Naive B cell (primary cell): ENCODE measurements at regions not wholly inside any gene's neighbourhood (a gene's known extent, or its start where the extent isn't known, plus 50 kb on each side); places are given as distances from the start of the nearest gene placed in this dataset.
A peak's percentile ranks its signal among the peaks of the same experiment; 100 is the strongest.

Experiments
- ATAC-seq, 2 donors: fragments of 150-1000 bp; cut with Tn5 transposase; 2 replicates each; pipeline ENCODE4 v1.10.0; 2021; ENCODE audit warnings: low read depth in 2 of 2, mild to moderate bottlenecking in 2 of 2, moderate library complexity in 2 of 2
- DNase-seq: peaks from one replicate; pipeline ENCODE4 v3.0.0; 2022
- H3K27ac Mint-ChIP-seq, 6 donors: one replicate each; pipeline ENCODE4 v1.8.0; 2020 to 2022; ENCODE audit warnings: mild to moderate bottlenecking in 6 of 6, mixed read lengths in 6 of 6, moderate library complexity in 5 of 6, inconsistent platforms in 2 of 6
- H3K27me3 Mint-ChIP-seq, 3 donors: one replicate each; pipeline ENCODE4 v1.8.0; 2021 to 2022; ENCODE audit warnings: mixed read lengths in 3 of 3, mild to moderate bottlenecking in 1 of 3
- H3K36me3 Mint-ChIP-seq, 2 donors: one replicate each; pipeline ENCODE4 v1.8.0; 2020 to 2022; ENCODE audit warnings: mixed read lengths in 2 of 2, inconsistent platforms in 1 of 2, mild to moderate bottlenecking in 1 of 2
- H3K4me1 Mint-ChIP-seq, 3 donors: one replicate each; pipeline ENCODE4 v1.8.0; 2020 to 2022; ENCODE audit warnings: mixed read lengths in 3 of 3, inconsistent platforms in 1 of 3, mild to moderate bottlenecking in 1 of 3, moderate library complexity in 1 of 3
- H3K4me3 Mint-ChIP-seq, 8 donors: one replicate each; pipeline ENCODE4 v1.8.0; 2020 to 2022; ENCODE audit warnings: mild to moderate bottlenecking in 8 of 8, mixed read lengths in 8 of 8, moderate library complexity in 8 of 8, inconsistent platforms in 2 of 8
- H3K9me3 Mint-ChIP-seq, 7 donors: one replicate each; pipeline ENCODE4 v1.8.0; 2020 to 2022; ENCODE audit warnings: mixed read lengths in 7 of 7, mild to moderate bottlenecking in 5 of 7, inconsistent platforms in 2 of 7, moderate library complexity in 1 of 7

DNA sequence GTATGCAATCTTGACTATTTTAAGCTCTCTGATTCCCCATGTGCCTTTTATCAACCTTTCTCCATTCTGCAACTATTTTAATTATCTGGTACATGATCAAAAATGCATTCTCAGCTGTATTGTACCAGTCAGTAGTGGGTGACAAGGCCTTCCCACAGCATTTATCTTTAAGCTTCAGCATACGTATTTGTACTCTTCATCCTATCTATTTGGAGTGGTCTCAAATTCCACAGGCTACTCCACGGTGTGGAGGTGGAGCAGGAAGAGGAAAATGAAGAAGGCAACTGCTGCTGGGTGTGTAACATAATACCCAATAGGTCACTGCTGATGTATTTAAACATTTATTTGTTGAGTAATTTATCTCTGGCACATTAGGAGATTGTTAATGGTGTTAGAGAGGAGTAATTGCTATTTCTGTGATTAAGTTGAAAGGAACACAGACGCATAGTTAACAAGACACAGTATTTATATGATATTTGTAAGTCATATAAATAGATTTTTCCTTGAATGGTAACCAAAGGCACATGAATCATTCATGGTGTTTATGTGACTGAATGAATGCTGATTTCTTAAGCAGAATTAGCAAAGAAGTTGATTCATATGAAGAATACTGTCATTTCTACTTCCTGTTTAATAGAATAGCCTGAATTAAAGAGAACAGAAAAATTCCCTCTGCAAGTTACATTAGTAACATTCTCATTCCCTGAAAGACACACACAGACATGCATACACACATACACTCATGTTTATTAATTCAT, 153.8 kb upstream of the NR3C1 start:
- H3K27ac Mint-ChIP-seq: no peak overlapping the region
- no peak for DNase-seq
- peaks cover 0 to 3% (median 0%) of the 10 kb centered on the region in 3 donors for H3K4me1 Mint-ChIP-seq

DNA sequence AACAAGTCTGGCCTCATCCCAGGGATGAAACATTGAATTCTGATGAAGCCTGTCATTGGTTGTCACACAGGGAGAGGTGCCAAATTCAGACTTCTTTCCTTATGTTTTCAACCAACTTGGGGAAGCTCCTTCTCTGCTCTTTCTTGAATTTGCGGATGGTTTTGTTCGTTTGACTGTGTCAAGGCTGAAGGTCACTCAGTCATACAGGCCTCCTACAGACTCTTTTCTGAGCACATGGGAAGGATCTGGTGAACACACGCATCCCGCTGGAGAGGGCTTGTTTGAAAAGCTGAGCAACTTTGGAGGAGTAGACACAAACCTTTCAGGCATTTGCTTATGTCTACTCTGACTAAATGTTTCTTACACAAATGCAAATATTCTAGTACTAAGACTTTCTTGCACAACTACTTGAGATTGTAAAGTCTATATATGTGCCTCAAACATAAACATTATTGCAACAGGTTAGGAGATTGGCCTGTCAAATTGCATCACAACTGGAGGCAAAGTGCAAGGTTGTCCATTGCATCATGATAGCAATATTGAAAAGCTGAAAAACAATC, 151.5 kb upstream of the NR3C1 start:
- Mint-ChIP-seq H3K36me3 (no peaks in the 10 kb centered on the region), H3K4me3 (no peak overlapping the region), H3K27me3 (peaks cover 0 to 8% (median 5%) of the 10 kb centered on the region in 3 donors), H3K9me3 (peaks cover 0 to 3% (median 0%) of the 10 kb centered on the region in 7 donors), H3K4me1 (no peaks in the 10 kb centered on the region), H3K27ac (no peak overlapping the region)
- no peak for DNase-seq
- ATAC-seq: no peak

More for the DNA sequence above, 153.8 kb upstream of the NR3C1 start:
- H3K4me3 Mint-ChIP-seq: no peak overlapping the region
- H3K9me3 Mint-ChIP-seq: no peaks in the 10 kb centered on the region
- H3K27me3 Mint-ChIP-seq: peaks cover 3 to 7% (median 5%) of the 10 kb centered on the region in 3 donors
- ATAC-seq: no peak
- H3K36me3 Mint-ChIP-seq: no peaks in the 10 kb centered on the region

DNA sequence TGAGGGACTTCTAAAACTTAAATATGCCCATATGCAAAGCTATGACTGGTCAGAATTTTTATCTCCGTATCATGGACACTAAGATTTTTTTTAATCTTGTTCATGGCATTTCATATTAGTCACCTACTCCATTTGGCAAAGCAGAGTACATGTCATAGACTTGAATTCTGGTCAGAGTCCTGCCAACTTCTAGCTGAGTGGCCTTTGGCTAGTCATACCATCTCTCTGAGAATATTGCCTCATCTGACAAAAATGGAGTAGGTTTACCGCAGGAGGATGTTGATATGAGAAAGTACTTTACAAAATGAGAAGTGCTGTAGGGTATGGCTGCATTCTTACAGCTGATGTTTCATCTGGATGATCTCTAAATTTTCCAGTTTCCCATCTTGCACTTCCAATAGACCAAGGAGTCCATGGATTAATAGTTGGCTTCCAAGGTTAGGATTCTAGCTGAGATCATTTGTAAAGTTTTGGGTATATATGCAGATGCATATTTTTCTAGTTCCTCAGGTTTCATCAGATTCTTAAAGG, 150.8 kb upstream of the NR3C1 start:
- no peak overlapping the region for H3K4me3 Mint-ChIP-seq
- no peak overlapping the region for H3K27ac Mint-ChIP-seq
- ATAC-seq (no peak), DNase-seq (no peak)
- H3K9me3 Mint-ChIP-seq: peaks cover 0 to 7% (median 0%) of the 10 kb centered on the region in 7 donors
- no peaks in the 10 kb centered on the region for H3K4me1 Mint-ChIP-seq
- H3K36me3 Mint-ChIP-seq: no peaks in the 10 kb centered on the region
- peaks cover 0 to 8% (median 5%) of the 10 kb centered on the region in 3 donors for H3K27me3 Mint-ChIP-seq

GRCh38 chr5:143552680-143553079, 149.2 kb upstream of the NR3C1 start:
- ATAC-seq: no peak
- Mint-ChIP-seq H3K27me3 (peaks cover 0 to 8% (median 5%) of the 10 kb centered on the region in 3 donors), H3K27ac (no peak overlapping the region)

DNA sequence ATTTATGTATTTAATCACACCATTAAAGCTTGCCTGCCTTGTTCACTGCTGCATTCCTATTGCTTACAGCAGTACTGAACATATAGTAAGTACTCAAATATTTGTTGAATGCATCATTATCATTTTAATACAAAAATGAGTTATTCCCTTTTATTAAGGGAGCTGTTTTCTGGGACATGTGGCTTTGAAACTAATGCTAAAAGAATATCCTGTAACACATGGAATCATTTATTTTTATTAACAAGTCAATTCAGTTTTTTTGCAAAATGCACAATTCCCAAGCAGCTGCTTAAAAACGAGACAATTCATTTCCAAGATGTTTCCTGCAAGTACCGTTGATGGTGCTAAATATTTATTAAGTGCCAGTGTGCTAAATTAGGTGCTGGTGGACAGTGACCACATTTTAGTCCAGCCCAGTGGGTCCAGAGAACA, 148.3 kb upstream of the NR3C1 start:
- Mint-ChIP-seq H3K4me1 (no peaks in the 10 kb centered on the region), H3K36me3 (peaks cover 0 to 5% of the 10 kb centered on the region in 2 donors), H3K4me3 (no peak overlapping the region), H3K9me3 (peaks cover 0 to 15% (median 7%) of the 10 kb centered on the region in 7 donors), H3K27ac (peak overlapping the region in 1 of 6 donors; percentile 12), H3K27me3 (peaks cover 0 to 8% (median 0%) of the 10 kb centered on the region in 3 donors)
- DNase-seq: no peak
- no peak for ATAC-seq

More at GRCh38 chr5:143552680-143553079, 149.2 kb upstream of the NR3C1 start:
- H3K9me3 Mint-ChIP-seq: peaks cover 0 to 8% (median 3%) of the 10 kb centered on the region in 7 donors
- H3K4me1 Mint-ChIP-seq: no peaks in the 10 kb centered on the region
- no peak overlapping the region for H3K4me3 Mint-ChIP-seq
- no peak for DNase-seq
- H3K36me3 Mint-ChIP-seq: peaks cover 0 to 5% of the 10 kb centered on the region in 2 donors

DNA sequence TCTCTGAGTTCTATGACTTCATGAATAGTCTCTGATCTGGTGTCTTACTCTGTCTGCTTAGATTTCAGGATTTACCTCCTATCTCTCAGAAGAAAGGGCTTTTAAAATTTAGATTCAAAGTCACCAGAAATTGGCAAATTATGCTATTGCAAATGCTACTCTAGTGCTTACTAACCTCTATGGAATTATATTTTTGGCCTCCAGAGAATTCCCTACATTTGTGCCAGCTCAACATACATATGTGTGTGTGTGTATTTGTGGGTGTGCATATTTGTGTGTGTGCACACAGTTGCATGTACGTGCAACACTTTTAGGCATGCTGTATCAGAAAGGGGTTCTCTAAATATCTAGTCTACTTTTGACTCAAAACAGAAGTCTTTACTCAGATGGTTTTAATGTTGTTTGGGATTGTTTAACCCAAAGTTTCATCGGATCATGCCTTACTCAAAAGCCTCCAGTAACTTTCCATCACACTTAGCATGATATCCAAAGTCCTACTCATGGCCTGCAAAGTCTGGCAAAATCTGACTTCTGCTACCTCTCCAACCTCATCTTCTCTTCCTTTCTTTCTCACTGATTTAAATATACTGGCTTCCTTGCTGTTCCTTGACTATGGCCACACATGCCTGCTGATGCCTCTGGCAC, 147.6 kb upstream of the NR3C1 start:
- no peaks in the 10 kb centered on the region for H3K4me1 Mint-ChIP-seq
- no peak for ATAC-seq
- peaks cover 0 to 8% (median 0%) of the 10 kb centered on the region in 3 donors for H3K27me3 Mint-ChIP-seq
- DNase-seq: no peak
- peaks cover 0 to 15% (median 7%) of the 10 kb centered on the region in 7 donors for H3K9me3 Mint-ChIP-seq
- peaks cover 0 to 5% of the 10 kb centered on the region in 2 donors for H3K36me3 Mint-ChIP-seq
- H3K4me3 Mint-ChIP-seq: no peak overlapping the region
- H3K27ac Mint-ChIP-seq: no peak overlapping the region

DNA sequence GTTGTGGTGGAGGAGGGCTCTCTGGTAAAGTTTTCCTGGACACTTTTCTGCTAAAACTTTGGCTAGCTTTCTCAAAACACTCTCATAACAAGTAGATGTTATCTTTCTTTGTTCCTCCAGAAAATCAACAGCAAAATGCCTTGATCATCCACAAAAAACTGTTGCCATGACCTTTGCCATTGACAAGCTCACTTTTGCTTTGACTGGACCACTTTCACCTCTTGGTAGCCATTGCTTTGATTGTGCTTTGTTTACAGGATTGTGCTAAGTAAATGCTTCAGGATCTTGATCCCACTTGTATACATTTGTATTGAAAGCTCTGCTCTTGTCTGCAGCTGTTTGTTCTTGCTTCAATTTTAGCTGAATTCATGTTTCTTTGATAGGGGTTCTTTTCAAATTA, 143.9 kb upstream of the NR3C1 start:
- no peak overlapping the region for H3K27ac Mint-ChIP-seq
- H3K4me1 Mint-ChIP-seq: no peaks in the 10 kb centered on the region
- H3K27me3 Mint-ChIP-seq: peaks cover 0 to 4% (median 2%) of the 10 kb centered on the region in 3 donors
- H3K9me3 Mint-ChIP-seq: peaks cover 0 to 15% (median 7%) of the 10 kb centered on the region in 7 donors
- ATAC-seq (no peak), DNase-seq (no peak)
- H3K4me3 Mint-ChIP-seq: no peak overlapping the region
- peaks cover 0 to 5% of the 10 kb centered on the region in 2 donors for H3K36me3 Mint-ChIP-seq

DNA sequence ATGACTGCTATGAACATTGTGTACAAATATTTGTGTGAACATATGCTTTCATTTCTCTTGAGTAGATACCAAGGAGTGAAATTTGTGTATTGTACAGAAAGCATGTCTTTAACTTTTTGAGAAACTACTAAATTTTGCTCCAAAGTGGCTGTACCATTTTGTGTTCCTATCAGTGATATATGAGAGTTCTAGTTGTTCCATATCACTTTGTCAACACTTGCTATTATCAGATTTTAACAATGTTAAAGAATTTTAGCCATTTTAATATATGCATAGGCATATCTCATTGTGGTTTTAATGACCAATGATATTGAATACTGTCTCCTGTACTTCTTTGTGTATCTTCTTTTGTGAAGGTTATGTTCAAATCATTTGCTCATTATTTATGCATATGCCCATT, 142.9 kb upstream of the NR3C1 start:
- H3K4me3 Mint-ChIP-seq: no peak overlapping the region
- peaks cover 0 to 4% (median 0%) of the 10 kb centered on the region in 3 donors for H3K27me3 Mint-ChIP-seq
- H3K27ac Mint-ChIP-seq: no peak overlapping the region
- DNase-seq: no peak
- ATAC-seq: no peak
- H3K4me1 Mint-ChIP-seq: no peaks in the 10 kb centered on the region
- H3K9me3 Mint-ChIP-seq: peaks cover 0 to 15% (median 7%) of the 10 kb centered on the region in 7 donors
- H3K36me3 Mint-ChIP-seq: peaks cover 0 to 5% of the 10 kb centered on the region in 2 donors

- Mint-ChIP-seq H3K4me3 (no peak overlapping the region), H3K27me3 (peaks cover 0 to 4% (median 0%) of the 10 kb centered on the region in 3 donors), H3K27ac (no peak overlapping the region), H3K36me3 (peaks cover 0 to 5% of the 10 kb centered on the region in 2 donors), H3K4me1 (no peaks in the 10 kb centered on the region), H3K9me3 (peaks cover under 1 to 11% (median 7%) of the 10 kb centered on the region in 7 donors)
- ATAC-seq (no peak), DNase-seq (no peak)
These were observed 141.1 kb upstream of the NR3C1 start for GRCh38 chr5:143544606-143545005.

GRCh38 chr5:143543358-143544255, 140.1 kb upstream of the NR3C1 start:
- DNase-seq: no peak

DNA sequence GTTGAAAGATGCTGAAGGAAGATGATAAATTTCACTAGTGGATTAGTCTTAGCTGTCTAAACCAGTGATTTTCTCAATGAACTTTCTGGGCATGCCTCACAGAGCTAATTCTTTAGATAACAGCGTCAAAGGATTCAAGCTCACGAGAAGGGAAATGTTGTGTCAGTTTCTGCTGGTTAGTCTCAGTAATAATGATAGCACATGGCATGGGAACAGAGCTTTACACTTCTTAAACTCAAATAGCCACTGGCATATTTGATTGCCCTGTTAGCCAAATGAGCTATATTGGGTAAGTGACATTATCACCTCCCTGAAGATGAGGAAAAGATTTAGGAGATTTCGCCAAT, 139.3 kb upstream of the NR3C1 start:
- DNase-seq: no peak
- ATAC-seq: no peak
- H3K27ac Mint-ChIP-seq: no peak overlapping the region
- peaks cover 0 to 20% (median 9%) of the 10 kb centered on the region in 7 donors for H3K9me3 Mint-ChIP-seq
- H3K4me1 Mint-ChIP-seq: no peaks in the 10 kb centered on the region
- no peak overlapping the region for H3K4me3 Mint-ChIP-seq
- H3K36me3 Mint-ChIP-seq: no peaks in the 10 kb centered on the region
- peaks cover 0 to 4% (median 0%) of the 10 kb centered on the region in 3 donors for H3K27me3 Mint-ChIP-seq

More at GRCh38 chr5:143543358-143544255, 140.1 kb upstream of the NR3C1 start:
- Mint-ChIP-seq H3K36me3 (no peaks in the 10 kb centered on the region), H3K4me1 (no peaks in the 10 kb centered on the region), H3K27me3 (peaks cover 0 to 4% (median 0%) of the 10 kb centered on the region in 3 donors), H3K4me3 (no peak overlapping the region), H3K27ac (no peak overlapping the region), H3K9me3 (peaks cover 0 to 20% (median 9%) of the 10 kb centered on the region in 7 donors)
- ATAC-seq: no peak

- Mint-ChIP-seq H3K4me1 (no peaks in the 10 kb centered on the region), H3K9me3 (peaks cover 0 to 14% (median 9%) of the 10 kb centered on the region in 7 donors), H3K27me3 (peaks cover 0 to 4% (median 0%) of the 10 kb centered on the region in 3 donors), H3K27ac (peak overlapping the region in 3 of 6 donors; percentile 17 to 65 (median 54)), H3K36me3 (no peaks in the 10 kb centered on the region), H3K4me3 (no peak overlapping the region)
- ATAC-seq (no peak), DNase-seq (no peak)
These were observed 138.7 kb upstream of the NR3C1 start for GRCh38 chr5:143541943-143542797.
